ENCODE measurements at regions not wholly inside any gene's neighbourhood (a gene's known extent, or its start where the extent isn't known, plus 50 kb on each side); places are given as distances from the start of the nearest gene placed in this dataset.

DNA sequence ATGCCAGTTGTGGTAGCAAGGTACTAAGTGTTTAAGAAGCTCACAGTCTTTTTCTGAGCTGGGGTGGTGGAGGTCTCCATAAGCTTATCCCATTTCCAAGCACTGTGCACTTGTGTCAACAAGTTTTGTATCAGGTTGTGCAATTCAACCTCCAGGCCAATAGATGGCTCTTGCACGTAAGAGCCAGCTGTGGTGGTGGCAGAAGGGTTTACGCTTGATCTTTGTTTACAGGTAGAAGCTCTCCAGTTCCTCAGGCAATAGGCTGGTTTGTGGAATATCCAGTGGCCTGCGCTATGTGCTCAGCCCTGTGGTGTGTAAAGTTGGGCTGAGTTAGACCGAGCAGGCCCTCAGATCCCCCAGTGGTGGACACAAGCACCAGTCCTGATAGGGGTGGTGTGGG, 89.7 kb upstream of the CNTNAP5 start:
- DNase-seq (ENCODE audit: low spot score), result no peak

DNA sequence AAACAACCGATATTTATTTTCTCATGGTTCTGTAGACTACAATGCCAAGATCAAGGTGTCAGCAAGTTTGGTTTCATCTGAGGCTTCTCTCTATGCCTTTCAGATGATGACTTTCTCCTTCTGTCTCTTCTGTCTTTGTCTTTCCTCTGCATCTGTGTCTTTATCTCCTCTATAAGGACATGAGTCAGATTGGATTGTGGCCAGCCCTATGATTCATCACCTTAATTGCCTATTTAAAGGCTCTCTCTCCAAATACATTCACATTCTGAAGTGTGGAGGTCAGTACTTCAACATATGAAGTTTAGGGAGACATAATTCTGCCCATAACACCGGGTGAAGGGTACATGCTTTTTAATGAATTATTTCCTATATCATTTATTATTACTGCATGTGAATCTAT, 71.2 kb upstream of the CNTNAP5 start:
- DNase-seq (ENCODE audit: low spot score), result no peak

- no peak for DNase-seq (ENCODE audit: low spot score)
These were observed 67.1 kb upstream of the CNTNAP5 start for GRCh38 chr2:123958011-123958410.

GRCh38 chr2:123961576-123961975, 63.5 kb upstream of the CNTNAP5 start:
- DNase-seq (ENCODE audit: low spot score), result no peak

GRCh38 chr2:123971564-123972318, 53.3 kb upstream of the CNTNAP5 start:
- DNase-seq (ENCODE audit: low spot score), result no peak

Data from globus pallidus (tissue), 1 donor.